Left ventricle myocardium superior (tissue), 1 donor: ENCODE measurements at regions not wholly inside any gene's neighbourhood (a gene's known extent, or its start where the extent isn't known, plus 50 kb on each side); places are given as distances from the start of the nearest gene placed in this dataset.

Experiments used
- ATAC-seq: fragments of 200-7000 bp; cut with Tn5 transposase; one replicate; pipeline ENCODE4 v1.9.1; 2020; ENCODE audit warnings: mild to moderate bottlenecking, moderate library complexity
- DNase-seq: peaks from one replicate; pipeline ENCODE4 v3.0.0-alpha.2; 2020
- intact Hi-C: fragments of 100-400 bp; cut with micrococcal nuclease; formaldehyde crosslinking; loops from one replicate; pipeline ENCODE4 v1.11.0; 2022
- donor health status: DM: no; HTN: yes; CAD: no; lungs with severe emphysema.

- intact Hi-C loops: no loop called here
- DNase-seq: no peak
- ATAC-seq: no peak
Observed at GRCh38 chr11:11760838-11761237, 80.9 kb upstream of the USP47 start.

- intact Hi-C loops: no loop called here
- no peak for DNase-seq
- no peak for ATAC-seq
Observed at GRCh38 chr11:11758603-11759196, 83.1 kb upstream of the USP47 start.

- ATAC-seq (no peak), DNase-seq (no peak)
- intact Hi-C loops: no loop called here
Observed at GRCh38 chr11:11757909-11758308, 83.9 kb upstream of the USP47 start.

GRCh38 chr11:11756718-11757117, 85.1 kb upstream of the USP47 start:
- ATAC-seq: no peak
- intact Hi-C loops: no loop called here

GRCh38 chr11:11755871-11756270, 85.9 kb upstream of the USP47 start:
- intact Hi-C loops: no loop called here

More at GRCh38 chr11:11756718-11757117, 85.1 kb upstream of the USP47 start:
- DNase-seq: no peak

GRCh38 chr11:11752679-11753078, 89.1 kb upstream of the USP47 start:
- ATAC-seq (no peak), DNase-seq (no peak)
- intact Hi-C loops: no loop called here

More at GRCh38 chr11:11755871-11756270, 85.9 kb upstream of the USP47 start:
- ATAC-seq: no peak
- no peak for DNase-seq

- intact Hi-C loops: no loop called here
- no peak for DNase-seq
- ATAC-seq: no peak
Observed at GRCh38 chr11:11750017-11750878, 91.5 kb upstream of the USP47 start.

- no peak for ATAC-seq
- no peak for DNase-seq
- intact Hi-C loops: no loop called here
Observed at GRCh38 chr11:11748706-11749365, 92.9 kb upstream of the USP47 start.

GRCh38 chr11:11747570-11747969, 94.2 kb upstream of the USP47 start:
- DNase-seq (no peak), ATAC-seq (no peak)
- intact Hi-C loops: no loop called here

GRCh38 chr11:11746449-11746848, 95.3 kb upstream of the USP47 start:
- intact Hi-C loops: no loop called here
- DNase-seq (no peak), ATAC-seq (no peak)

GRCh38 chr11:11743216-11743615, 98.6 kb upstream of the USP47 start:
- DNase-seq (no peak), ATAC-seq (no peak)
- intact Hi-C loops: no loop called here

- ATAC-seq (no peak), DNase-seq (no peak)
- intact Hi-C loops: no loop called here
Observed at GRCh38 chr11:11742486-11742885, 99.3 kb upstream of the USP47 start.

GRCh38 chr11:11740836-11741235, 100.9 kb upstream of the USP47 start:
- intact Hi-C loops: no loop called here
- no peak for DNase-seq
- ATAC-seq: no peak

GRCh38 chr11:11740073-11740702, 101.6 kb upstream of the USP47 start:
- intact Hi-C loops: no loop called here
- DNase-seq: no peak
- no peak for ATAC-seq

- DNase-seq (no peak), ATAC-seq (no peak)
- intact Hi-C loops: no loop called here
Observed at GRCh38 chr11:11738370-11738769, 103.4 kb upstream of the USP47 start.

- intact Hi-C loops: no loop called here
- DNase-seq (no peak), ATAC-seq (no peak)
Observed at GRCh38 chr11:11735586-11735985, 106.2 kb upstream of the USP47 start.

- DNase-seq (no peak), ATAC-seq (no peak)
- intact Hi-C loops: no loop called here
Observed at GRCh38 chr11:11733246-11733747, 108.5 kb upstream of the USP47 start.

GRCh38 chr11:11732116-11732515, 109.7 kb upstream of the USP47 start:
- no peak for ATAC-seq
- no peak for DNase-seq
- intact Hi-C loops: no loop called here

GRCh38 chr11:11731311-11732083, 109.7 kb upstream of the GALNT18 start:
- intact Hi-C loops: no loop called here
- DNase-seq (no peak), ATAC-seq (no peak)
